Panc1 (cell line): ENCODE measurements at regions not wholly inside any gene's neighbourhood (a gene's known extent, or its start where the extent isn't known, plus 50 kb on each side); places are given as distances from the start of the nearest gene placed in this dataset.

Experiments used
- ATAC-seq: fragments of 200-7000 bp; cut with Tn5 transposase; 2 replicates; pipeline ENCODE4 v1.9.1; 2020; ENCODE audit warnings: mild to moderate bottlenecking, moderate library complexity
- BruUV-seq: library from RNA; stranded (reverse); fragments of 400-500 nt; replicated peaks from 2 replicates; lab custom pipeline; 2021; lab: Mats Ljungman, UMichigan
- CTCF ChIA-PET: fragments of 300-600 bp; sonication (Branson Sonifier 250); formaldehyde crosslinking; loops from one replicate; lab custom pipeline; 2022; ENCODE audit warnings: antibody characterized with exemption; lab: Charles Lee
- POLR2A ChIA-PET: fragments of 300-600 bp; sonication (Branson Sonifier 250); formaldehyde crosslinking; loops from one replicate; lab custom pipeline; 2022; ENCODE audit warnings: antibody characterized with exemption; lab: Charles Lee
- DNase-seq: peaks from one replicate; pipeline ENCODE4 v3.0.0-alpha.2; 2010; ENCODE audit warnings: low read depth, low spot score
- H3K27ac ChIP-seq: 2 replicates; pipeline ENCODE4 v1.5.1; 2011; ENCODE audit warnings: mild to moderate bottlenecking, low read length, inconsistent platforms
- H3K27me3 ChIP-seq: fragments of 200-500 bp; sonication (Bioruptor generic); 2 replicates; pipeline ENCODE4 v1.6.0; 2014; ENCODE audit warnings: low read length, inconsistent platforms; ENCODE audit not compliant: control insufficient read depth, insufficient read depth
- H3K36me3 ChIP-seq: fragments of 200-500 bp; sonication (Bioruptor generic); 2 replicates; pipeline ENCODE4 v1.5.1; 2014; ENCODE audit warnings: inconsistent platforms, mild to moderate bottlenecking, low read length, moderate library complexity; ENCODE audit not compliant: control insufficient read depth, insufficient read depth
- H3K4me1 ChIP-seq: 2 replicates; pipeline ENCODE4 v1.5.1; 2011; ENCODE audit warnings: inconsistent platforms, mild to moderate bottlenecking, low read length, moderate library complexity; ENCODE audit not compliant: control insufficient read depth, insufficient read depth
- H3K4me3 ChIP-seq, 2 experiments: 2 replicates each; pipeline ENCODE4 v1.5.1; 2011 to 2012; ENCODE audit warnings: low read depth in 2 of 2, low read length in 2 of 2, mild to moderate bottlenecking in 2 of 2, inconsistent platforms in 1 of 2, moderate library complexity in 1 of 2
- H3K9me3 ChIP-seq: fragments of 200-500 bp; sonication (Bioruptor generic); 2 replicates; pipeline ENCODE4 v1.5.1; 2014; ENCODE audit warnings: low read depth, mild to moderate bottlenecking, inconsistent platforms, low read length, moderate library complexity; ENCODE audit not compliant: control insufficient read depth, insufficient read depth
- POLR2AphosphoS5 ChIP-seq: IDR thresholded peaks from 2 replicates; pipeline ENCODE4 v1.6.1; 2012; ENCODE audit warnings: mild to moderate bottlenecking, low read depth, low read length, moderate library complexity
- REST ChIP-seq, 2 experiments: IDR thresholded peaks; 2 replicates each; pipeline ENCODE4 v1.6.1; 2011 to 2012; ENCODE audit warnings: low read depth in 2 of 2, control low read depth in 1 of 2, low read length in 1 of 2, mild to moderate bottlenecking in 1 of 2, moderate library complexity in 1 of 2; ENCODE audit not compliant: insufficient read depth in 1 of 2
- SIN3A ChIP-seq: IDR thresholded peaks from 2 replicates; pipeline ENCODE4 v1.6.1; 2012; ENCODE audit warnings: low read depth, mild to moderate bottlenecking, low read length, moderate library complexity, borderline replicate concordance; ENCODE audit not compliant: insufficient read depth
- TCF7L2 ChIP-seq: IDR thresholded peaks from 2 replicates; pipeline ENCODE4 v1.6.1; 2011; ENCODE audit warnings: mild to moderate bottlenecking, low read depth, low read length, inconsistent platforms
- in situ Hi-C: cut with HindIII; loops from 2 replicates; pipeline ENCODE4 v1.10.0; 2016; ENCODE audit warnings: low sequenced_read_pairs, low pct_unique_long_range_greater_than_20kb
- intact Hi-C: fragments of 100-400 bp; cut with micrococcal nuclease; formaldehyde crosslinking; loops from one replicate; pipeline ENCODE4 v1.10.0; 2022; ENCODE audit not compliant: unreplicated experiment
- TF ChIP-seq, protein P1 (sequence below): fragments of 450-650 bp; IDR thresholded peaks from 2 replicates; pipeline ENCODE4 v1.5.1; 2017; ENCODE audit warnings: mild to moderate bottlenecking

DNA sequence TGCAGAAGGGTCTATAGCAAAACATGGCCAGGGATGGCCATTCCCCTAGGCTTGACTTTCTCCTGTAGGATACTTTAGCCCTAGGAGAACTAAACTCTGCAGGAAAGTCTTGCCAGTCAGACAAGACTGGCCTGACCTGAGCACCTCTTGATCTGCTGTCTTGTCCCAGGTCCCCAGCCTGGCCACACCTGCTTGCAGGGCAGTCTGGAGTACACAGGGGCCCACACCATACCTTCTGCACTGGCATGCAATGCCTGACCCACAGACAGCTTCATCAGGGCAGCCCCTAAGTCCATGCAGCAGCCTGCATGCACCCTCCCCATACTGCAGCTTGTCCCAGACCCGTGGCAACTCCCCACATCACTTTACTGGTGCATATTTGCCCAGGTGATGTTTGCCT, 204.6 kb downstream of the LRRC3B start:
- no peak for ATAC-seq
- in situ Hi-C loops: no loop called here
- POLR2A ChIA-PET: no interaction called here
- no peak overlapping the region for H3K4me3 ChIP-seq
- H3K4me1 ChIP-seq: no peaks in the 10 kb centered on the region
- TF ChIP-seq, protein P1, sequence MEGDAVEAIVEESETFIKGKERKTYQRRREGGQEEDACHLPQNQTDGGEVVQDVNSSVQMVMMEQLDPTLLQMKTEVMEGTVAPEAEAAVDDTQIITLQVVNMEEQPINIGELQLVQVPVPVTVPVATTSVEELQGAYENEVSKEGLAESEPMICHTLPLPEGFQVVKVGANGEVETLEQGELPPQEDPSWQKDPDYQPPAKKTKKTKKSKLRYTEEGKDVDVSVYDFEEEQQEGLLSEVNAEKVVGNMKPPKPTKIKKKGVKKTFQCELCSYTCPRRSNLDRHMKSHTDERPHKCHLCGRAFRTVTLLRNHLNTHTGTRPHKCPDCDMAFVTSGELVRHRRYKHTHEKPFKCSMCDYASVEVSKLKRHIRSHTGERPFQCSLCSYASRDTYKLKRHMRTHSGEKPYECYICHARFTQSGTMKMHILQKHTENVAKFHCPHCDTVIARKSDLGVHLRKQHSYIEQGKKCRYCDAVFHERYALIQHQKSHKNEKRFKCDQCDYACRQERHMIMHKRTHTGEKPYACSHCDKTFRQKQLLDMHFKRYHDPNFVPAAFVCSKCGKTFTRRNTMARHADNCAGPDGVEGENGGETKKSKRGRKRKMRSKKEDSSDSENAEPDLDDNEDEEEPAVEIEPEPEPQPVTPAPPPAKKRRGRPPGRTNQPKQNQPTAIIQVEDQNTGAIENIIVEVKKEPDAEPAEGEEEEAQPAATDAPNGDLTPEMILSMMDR: no peak
- no peak for TF ChIP-seq TCF7L2
- no peak for TF ChIP-seq POLR2AphosphoS5
- no peak for TF ChIP-seq SIN3A
- no peak for TF ChIP-seq REST (IDR thresholded peaks at IDR 0.05; ENCODE audit: insufficient read depth in 1 of 2, low read depth in 2 of 2, low read length in 1 of 2)
- no peaks in the 10 kb centered on the region for H3K27me3 ChIP-seq
- H3K36me3 ChIP-seq: no peaks in the 10 kb centered on the region
- intact Hi-C loops: no loop called here
- CTCF ChIA-PET: no interaction called here
- no TSS peak for BruUV-seq
- no peak overlapping the region for H3K27ac ChIP-seq
- H3K9me3 ChIP-seq: no peaks in the 10 kb centered on the region
- no peak for DNase-seq

DNA sequence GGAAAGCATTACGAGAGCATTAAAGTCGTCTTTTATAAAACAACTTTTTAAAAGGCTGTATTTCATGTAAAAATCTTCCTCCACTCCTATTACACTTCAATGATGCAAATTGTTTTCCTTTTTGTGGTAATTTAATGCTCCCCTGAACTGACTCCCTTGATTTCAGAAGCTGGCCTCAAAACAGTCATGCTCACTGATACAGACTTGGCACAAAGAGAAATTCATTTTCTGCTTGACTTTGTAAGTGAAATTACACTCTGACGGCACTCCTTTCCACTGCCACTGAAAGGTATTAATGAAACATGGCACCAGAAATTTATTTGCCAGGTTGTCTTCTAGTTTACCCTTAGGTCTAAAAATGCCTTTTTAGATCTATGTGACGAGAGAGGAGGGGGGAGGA, 215.5 kb downstream of the LRRC3B start:
- BruUV-seq: no TSS peak
- DNase-seq (no peak), ATAC-seq (no peak)
- no peak overlapping the region for H3K27ac ChIP-seq
- TF ChIP-seq, protein P1: no peak
- TF ChIP-seq SIN3A: no peak
- no peak for TF ChIP-seq POLR2AphosphoS5
- TF ChIP-seq TCF7L2: no peak
- TF ChIP-seq REST (IDR thresholded peaks at IDR 0.05; ENCODE audit: insufficient read depth in 1 of 2, low read depth in 2 of 2, low read length in 1 of 2): no peak
- intact Hi-C loops: no loop called here
- no peaks in the 10 kb centered on the region for H3K27me3 ChIP-seq
- H3K4me3 ChIP-seq: no peak overlapping the region
- H3K9me3 ChIP-seq: no peaks in the 10 kb centered on the region
- in situ Hi-C loops: no loop called here
- POLR2A ChIA-PET: no interaction called here
- H3K36me3 ChIP-seq: no peaks in the 10 kb centered on the region
- CTCF ChIA-PET: no interaction called here
- H3K4me1 ChIP-seq: no peaks in the 10 kb centered on the region
